ENCODE measurements at regions not wholly inside any gene's neighbourhood (a gene's known extent, or its start where the extent isn't known, plus 50 kb on each side); places are given as distances from the start of the nearest gene placed in this dataset.
A peak's percentile ranks its signal among the peaks of the same experiment; 100 is the strongest.
"Not testable (repeated sequence)": the region's sequence is repeated elsewhere in the genome, so short reads cannot be mapped to it uniquely, and the experiment has no call there.

DNA sequence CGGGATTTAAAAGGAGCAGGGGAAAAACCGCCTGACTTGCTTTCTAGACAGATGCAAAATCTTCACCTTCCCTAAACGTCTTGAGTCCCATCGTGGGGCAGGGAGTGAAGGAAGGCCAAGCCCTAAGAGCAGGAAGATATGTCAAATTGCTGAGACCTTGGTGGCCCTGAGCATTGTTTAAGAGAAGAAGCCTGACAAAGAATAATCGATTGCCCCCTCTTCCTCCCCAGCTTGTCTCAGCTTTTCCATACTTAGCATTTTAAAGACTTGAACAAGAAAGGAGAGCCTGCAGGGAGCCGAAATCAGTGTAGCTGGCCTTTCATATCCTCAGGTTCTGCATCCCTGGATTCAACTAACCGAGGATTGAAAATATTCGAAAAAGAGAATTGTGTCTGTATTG is 157.6 kb upstream of the DLX2 start:
- no peak for DNase-seq (ENCODE audit: low read depth)

DNA sequence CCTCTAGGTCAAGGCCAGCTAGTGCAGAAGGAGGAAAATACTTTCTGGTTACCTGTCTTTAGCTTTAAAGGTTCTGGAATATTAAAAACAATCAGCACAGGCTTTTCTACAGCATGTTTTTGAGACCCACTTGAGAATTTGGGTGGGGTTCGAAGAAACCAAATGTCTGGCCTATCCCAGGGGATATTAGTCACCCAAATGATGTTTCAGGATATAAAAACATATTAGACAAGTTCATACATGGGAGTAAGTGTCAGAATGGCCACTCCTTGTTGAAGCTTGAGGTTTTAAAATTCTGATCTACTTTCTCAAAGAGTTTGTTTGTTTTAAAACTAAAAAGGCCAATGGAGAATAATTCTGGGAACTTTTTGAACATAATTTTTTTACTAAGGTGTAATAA is 158.6 kb upstream of the DLX2 start:
- no peak for DNase-seq (ENCODE audit: low read depth)

DNA sequence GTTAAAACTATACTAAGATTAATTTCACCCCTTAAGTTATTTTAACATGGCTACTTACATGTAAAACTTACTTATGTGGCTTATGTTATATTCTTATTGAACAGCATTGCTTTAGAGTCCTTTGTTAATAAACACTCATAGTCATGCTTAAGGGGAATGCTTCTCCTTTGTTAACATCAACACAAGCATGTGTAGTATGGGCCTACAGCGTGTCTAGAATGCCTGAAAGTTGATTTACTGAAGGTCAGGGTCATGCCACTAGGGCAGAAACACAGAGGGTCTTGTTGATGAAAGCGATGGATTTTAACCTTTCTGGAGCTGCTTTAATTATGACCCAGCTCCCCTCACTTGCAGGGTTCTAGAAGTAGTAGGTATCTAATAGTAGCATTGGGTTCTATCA is 159.8 kb upstream of the DLX2 start:
- DNase-seq (ENCODE audit: low read depth) = no peak

DNA sequence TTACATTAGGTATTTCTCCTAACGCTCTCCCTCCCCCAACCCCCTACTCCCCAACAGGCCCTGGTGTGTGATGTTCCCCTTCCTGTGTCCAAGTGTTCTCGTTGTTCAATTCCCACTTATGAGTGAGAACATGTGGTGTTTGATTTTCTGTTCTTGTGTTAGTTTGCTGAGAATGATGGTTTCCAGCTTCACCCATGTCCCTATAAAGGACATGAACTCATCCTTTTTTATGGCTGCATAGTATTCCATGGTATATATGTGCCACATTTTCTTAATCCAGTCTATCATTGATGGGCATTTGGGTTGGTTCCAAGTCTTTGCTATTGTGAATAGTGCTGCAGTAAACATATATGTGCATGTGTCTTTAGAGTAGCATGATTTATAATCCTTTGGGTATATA is 162.1 kb upstream of the DLX2 start:
- DNase-seq (ENCODE audit: low read depth) = not testable (repeated sequence)

GRCh38 chr2:172269507-172270244 is 157.7 kb upstream of the ITGA6 start:
- not testable (repeated sequence) for DNase-seq (ENCODE audit: low read depth)

- DNase-seq (ENCODE audit: low read depth) = no peak
Measured at GRCh38 chr2:172270278-172271079, 156.9 kb upstream of the ITGA6 start.

- DNase-seq (ENCODE audit: low read depth) = no peak
Measured at GRCh38 chr2:172273910-172274571, 153.3 kb upstream of the ITGA6 start.

DNA sequence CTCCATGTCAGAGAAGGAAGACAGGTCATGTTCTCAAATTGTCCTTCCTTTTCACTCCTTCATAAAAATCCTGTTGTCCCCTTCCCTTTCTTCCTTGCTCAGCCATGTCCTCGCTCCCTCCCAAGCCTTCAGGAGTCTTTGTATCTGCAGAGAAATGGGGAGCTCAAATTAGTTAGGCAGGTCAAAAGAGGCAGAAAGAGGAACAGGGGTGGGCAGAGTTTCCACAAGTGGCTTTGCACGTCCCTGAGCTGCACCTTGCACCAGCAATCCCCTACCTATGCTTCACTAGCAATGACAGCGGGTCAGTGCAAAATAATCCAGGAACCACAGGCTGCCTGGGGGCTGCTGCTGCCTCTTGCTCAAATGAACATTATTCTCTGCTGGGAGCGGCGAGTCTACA is 152.1 kb upstream of the ITGA6 start:
- no peak for DNase-seq (ENCODE audit: low read depth)

- no peak for DNase-seq (ENCODE audit: low read depth)
Measured at GRCh38 chr2:172276961-172277360, 150.4 kb upstream of the ITGA6 start.

DNA sequence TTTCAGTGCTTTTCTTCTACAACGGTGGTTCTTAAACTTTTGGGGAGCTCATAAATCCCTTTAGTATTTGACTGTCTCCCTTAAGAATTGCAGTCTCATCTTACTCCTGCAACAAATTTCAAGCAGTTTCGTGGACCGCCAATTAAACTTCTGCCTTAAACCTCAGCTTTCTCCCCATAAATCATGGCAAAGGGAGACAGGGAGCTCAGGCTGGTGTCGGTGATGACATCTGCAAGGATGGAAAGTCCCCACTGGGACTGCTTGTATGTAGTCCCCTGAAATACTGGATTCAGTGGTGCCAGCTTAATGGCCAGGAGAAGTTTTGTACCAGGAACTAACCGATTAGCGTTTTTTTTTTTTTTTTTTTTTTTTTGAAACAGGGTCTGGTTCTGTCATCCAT is 148.7 kb upstream of the ITGA6 start:
- no peak for DNase-seq (ENCODE audit: low read depth)

DNA sequence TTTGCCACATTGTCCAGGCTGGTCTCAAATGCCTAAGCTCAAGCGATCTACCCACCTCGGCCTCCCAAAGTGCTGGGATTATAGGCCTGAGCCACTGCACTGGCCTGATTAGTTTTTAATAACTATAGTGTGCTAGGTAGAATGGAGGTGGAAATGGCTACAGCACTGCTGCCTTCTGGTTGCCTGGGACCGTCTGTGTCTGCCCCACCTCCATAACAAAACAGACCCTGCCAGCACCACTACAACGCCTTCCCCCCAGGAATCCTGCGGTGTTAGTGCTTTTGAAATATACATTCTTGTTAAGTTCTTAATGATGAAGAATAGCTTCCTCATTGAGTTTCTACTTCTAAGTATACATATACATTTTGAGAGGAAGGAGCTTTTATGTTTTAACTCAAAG is 148.2 kb upstream of the ITGA6 start:
- DNase-seq (ENCODE audit: low read depth) = no peak

DNA sequence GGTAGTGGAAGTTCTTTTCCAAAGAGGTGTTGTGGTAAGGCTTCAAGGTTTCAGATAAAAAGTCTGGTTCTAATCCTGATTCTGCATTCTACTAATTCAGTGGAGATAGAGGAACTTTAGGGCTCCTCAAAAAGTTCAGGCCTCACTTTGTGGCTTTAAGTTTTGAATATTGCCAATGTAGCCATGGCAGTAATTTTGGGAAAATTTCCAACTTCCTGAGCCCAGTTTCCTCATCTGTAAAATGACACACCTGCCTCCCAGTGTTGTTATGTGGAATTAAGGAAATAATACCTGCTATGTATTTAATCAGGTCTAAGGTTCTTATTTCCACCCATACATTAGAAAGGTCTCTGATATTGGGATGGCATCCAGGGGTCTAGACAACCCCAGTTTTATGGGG is 147.6 kb upstream of the ITGA6 start:
- no peak for DNase-seq (ENCODE audit: low read depth)

DNA sequence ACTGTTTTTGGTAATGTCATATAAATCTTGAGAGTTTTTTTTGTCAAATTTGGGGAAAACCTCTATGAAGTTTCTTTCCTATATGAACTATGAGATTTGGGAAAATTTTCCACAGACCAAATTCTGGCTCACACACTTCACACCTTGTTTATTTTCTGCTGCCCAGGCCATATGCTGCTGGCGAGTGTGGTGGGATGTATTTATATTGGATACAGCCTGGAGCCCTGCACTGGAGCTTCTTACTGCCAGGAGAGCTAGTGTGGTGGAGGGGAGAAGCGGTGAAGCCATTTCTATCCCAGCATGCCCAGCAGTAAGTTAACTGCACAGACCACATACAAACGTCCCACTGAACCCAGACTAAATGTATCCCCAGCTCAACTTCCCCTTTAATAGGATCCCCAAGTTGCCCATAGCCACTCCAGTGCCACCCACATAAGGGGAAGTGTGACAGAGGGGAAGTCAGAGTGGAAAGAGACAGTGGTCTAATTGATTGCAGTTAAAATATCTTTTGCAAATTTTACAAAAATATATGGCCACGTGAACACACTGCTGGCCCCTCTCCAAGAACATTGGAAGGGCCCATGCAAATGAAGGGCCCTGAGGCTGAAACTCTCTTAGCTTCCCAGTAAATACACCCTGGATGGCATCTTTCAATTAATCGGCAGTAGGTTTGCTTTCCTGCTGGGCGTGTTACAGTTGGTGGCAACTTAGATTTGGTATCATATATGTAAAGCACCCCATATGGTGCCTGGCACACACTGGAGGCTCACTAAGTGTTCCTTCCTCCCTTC is 146.6 kb upstream of the ITGA6 start:
- DNase-seq (ENCODE audit: low read depth) = no peak

- DNase-seq (ENCODE audit: low read depth) = no peak
Measured at GRCh38 chr2:172281648-172282570, 145.5 kb upstream of the ITGA6 start.

GRCh38 chr2:172282944-172283343 is 144.4 kb upstream of the ITGA6 start:
- DNase-seq (ENCODE audit: low read depth) = peak; percentile 65

DNA sequence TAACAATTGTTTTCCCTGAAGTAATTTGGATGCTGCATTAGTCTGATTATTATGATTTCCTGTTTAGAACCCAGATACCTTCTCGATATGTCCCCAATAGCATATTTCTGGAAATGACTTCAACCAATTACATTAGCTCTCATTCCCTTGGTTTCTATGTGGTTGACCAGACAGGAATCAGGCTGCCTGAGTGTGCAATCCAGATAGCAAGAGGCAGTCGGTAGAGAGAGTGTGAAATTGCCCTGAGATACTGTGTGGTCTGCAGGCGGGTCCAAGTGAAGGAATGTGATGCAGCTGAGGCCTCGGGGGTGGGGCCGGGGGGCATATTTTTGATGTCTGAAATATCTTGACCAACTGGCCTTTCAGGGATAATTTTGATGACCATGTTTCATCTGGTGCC is 143.9 kb upstream of the ITGA6 start:
- no peak for DNase-seq (ENCODE audit: low read depth)

DNA sequence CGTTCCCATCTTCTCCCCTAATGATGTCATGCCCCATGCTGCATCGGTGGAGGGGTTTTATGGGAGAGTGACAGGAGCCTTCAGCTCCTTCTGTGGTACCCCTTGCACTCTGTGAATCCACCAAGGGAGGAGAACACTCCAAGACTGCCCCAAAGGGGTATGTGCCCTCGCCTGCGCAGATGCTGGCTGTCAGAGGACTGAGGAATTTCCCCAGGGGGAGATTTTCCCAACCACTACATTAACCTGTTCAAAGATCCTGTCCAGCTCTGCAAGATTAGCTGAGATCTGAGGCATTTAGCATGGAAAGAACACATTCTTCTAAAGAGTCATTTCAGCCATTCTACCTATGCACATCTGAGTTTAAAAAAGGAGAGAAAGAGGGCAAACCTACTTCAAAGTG is 143.2 kb upstream of the ITGA6 start:
- DNase-seq (ENCODE audit: low read depth) = no peak

GRCh38 chr2:172285010-172285621 is 142.3 kb upstream of the ITGA6 start:
- DNase-seq (ENCODE audit: low read depth) = peak; percentile 69

- DNase-seq (ENCODE audit: low read depth) = no peak
Measured at GRCh38 chr2:172285760-172286159, 141.6 kb upstream of the ITGA6 start.

- no peak for DNase-seq (ENCODE audit: low read depth)
Measured at GRCh38 chr2:172287190-172287589, 140.2 kb upstream of the ITGA6 start.
